GM04504 (cell line): ENCODE measurements at regions not wholly inside any gene's neighbourhood (a gene's known extent, or its start where the extent isn't known, plus 50 kb on each side); places are given as distances from the start of the nearest gene placed in this dataset.
"Not testable (repeated sequence)": the region's sequence is repeated elsewhere in the genome, so short reads cannot be mapped to it uniquely, and the experiment has no call there.

Experiments
- DNase-seq: peaks from one replicate; pipeline ENCODE4 v3.0.0-alpha.2; 2012; ENCODE audit warnings: low read depth

- no peak for DNase-seq
These were observed 505.3 kb upstream of the SLC39A10 start for GRCh38 chr2:195151711-195152110.

GRCh38 chr2:195150819-195151218 is 506.2 kb upstream of the SLC39A10 start:
- no peak for DNase-seq

GRCh38 chr2:195148004-195148403 is 509.0 kb upstream of the SLC39A10 start:
- no peak for DNase-seq

GRCh38 chr2:195146761-195147541 is 510.1 kb upstream of the SLC39A10 start:
- no peak for DNase-seq

GRCh38 chr2:195138435-195138834 is 518.6 kb upstream of the SLC39A10 start:
- no peak for DNase-seq

- DNase-seq, result not testable (repeated sequence)
These were observed 531.1 kb upstream of the SLC39A10 start for GRCh38 chr2:195125889-195126288.

- no peak for DNase-seq
These were observed 532.5 kb upstream of the SLC39A10 start for GRCh38 chr2:195124391-195125079.

GRCh38 chr2:195122653-195123052 is 534.4 kb upstream of the SLC39A10 start:
- no peak for DNase-seq

- DNase-seq, result no peak
These were observed 535.7 kb upstream of the SLC39A10 start for GRCh38 chr2:195121341-195121740.

GRCh38 chr2:195119231-195119630 is 537.8 kb upstream of the SLC39A10 start:
- no peak for DNase-seq

GRCh38 chr2:195118276-195118675 is 538.8 kb upstream of the SLC39A10 start:
- no peak for DNase-seq

GRCh38 chr2:195117011-195117410 is 540.0 kb upstream of the SLC39A10 start:
- no peak for DNase-seq

GRCh38 chr2:195115738-195116137 is 541.3 kb upstream of the SLC39A10 start:
- DNase-seq, result no peak

GRCh38 chr2:195108182-195108581 is 548.8 kb upstream of the SLC39A10 start:
- DNase-seq, result no peak

GRCh38 chr2:195106681-195107380 is 550.2 kb upstream of the SLC39A10 start:
- DNase-seq, result no peak

- DNase-seq, result no peak
These were observed 551.4 kb upstream of the SLC39A10 start for GRCh38 chr2:195105581-195105980.

GRCh38 chr2:195094330-195094729 is 562.7 kb upstream of the SLC39A10 start:
- no peak for DNase-seq

- DNase-seq, result no peak
These were observed 564.7 kb upstream of the SLC39A10 start for GRCh38 chr2:195092341-195092740.

GRCh38 chr2:195072806-195073205 is 584.2 kb upstream of the SLC39A10 start:
- DNase-seq, result not testable (repeated sequence)

GRCh38 chr2:195057001-195057400 is 600.0 kb upstream of the SLC39A10 start:
- DNase-seq, result no peak

- no peak for DNase-seq
These were observed 601.0 kb upstream of the SLC39A10 start for GRCh38 chr2:195055996-195056395.

GRCh38 chr2:195051401-195051800 is 605.6 kb upstream of the SLC39A10 start:
- DNase-seq, result no peak
